ENCODE measurements at regions not wholly inside any gene's neighbourhood (a gene's known extent, or its start where the extent isn't known, plus 50 kb on each side); places are given as distances from the start of the nearest gene placed in this dataset.

GRCh38 chr2:156031121-156031520 lies 301.4 kb downstream of the NR4A2 start:
- DNase-seq (ENCODE audit: low read depth), result peak; percentile 59
- Histone ChIP-seq H3K27me3 (ENCODE audit: control insufficient read depth, insufficient read depth, low read length) (no peaks in the 10 kb centered on the region), H3K36me3 (ENCODE audit: control insufficient read depth, insufficient read depth, low read length) (no peaks in the 10 kb centered on the region), H3K4me3 (ENCODE audit: low read depth, low read length) (no peak overlapping the region)
- TF ChIP-seq, protein P1, sequence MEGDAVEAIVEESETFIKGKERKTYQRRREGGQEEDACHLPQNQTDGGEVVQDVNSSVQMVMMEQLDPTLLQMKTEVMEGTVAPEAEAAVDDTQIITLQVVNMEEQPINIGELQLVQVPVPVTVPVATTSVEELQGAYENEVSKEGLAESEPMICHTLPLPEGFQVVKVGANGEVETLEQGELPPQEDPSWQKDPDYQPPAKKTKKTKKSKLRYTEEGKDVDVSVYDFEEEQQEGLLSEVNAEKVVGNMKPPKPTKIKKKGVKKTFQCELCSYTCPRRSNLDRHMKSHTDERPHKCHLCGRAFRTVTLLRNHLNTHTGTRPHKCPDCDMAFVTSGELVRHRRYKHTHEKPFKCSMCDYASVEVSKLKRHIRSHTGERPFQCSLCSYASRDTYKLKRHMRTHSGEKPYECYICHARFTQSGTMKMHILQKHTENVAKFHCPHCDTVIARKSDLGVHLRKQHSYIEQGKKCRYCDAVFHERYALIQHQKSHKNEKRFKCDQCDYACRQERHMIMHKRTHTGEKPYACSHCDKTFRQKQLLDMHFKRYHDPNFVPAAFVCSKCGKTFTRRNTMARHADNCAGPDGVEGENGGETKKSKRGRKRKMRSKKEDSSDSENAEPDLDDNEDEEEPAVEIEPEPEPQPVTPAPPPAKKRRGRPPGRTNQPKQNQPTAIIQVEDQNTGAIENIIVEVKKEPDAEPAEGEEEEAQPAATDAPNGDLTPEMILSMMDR (IDR thresholded peaks at IDR 0.05; ENCODE audit: insufficient read depth, low read length, severe bottlenecking), result no peak
- no peak for FAIRE-seq

GRCh38 chr2:156023229-156023869 lies 309.2 kb downstream of the NR4A2 start:
- Histone ChIP-seq H3K27me3 (ENCODE audit: control insufficient read depth, insufficient read depth, low read length) (no peaks in the 10 kb centered on the region), H3K36me3 (ENCODE audit: control insufficient read depth, insufficient read depth, low read length) (no peaks in the 10 kb centered on the region), H3K4me3 (ENCODE audit: low read depth, low read length) (no peak overlapping the region)
- FAIRE-seq (no peak), DNase-seq (ENCODE audit: low read depth) (no peak)
- TF ChIP-seq, protein P1 (IDR thresholded peaks at IDR 0.05; ENCODE audit: insufficient read depth, low read length, severe bottlenecking), result no peak

GRCh38 chr2:156021146-156022040 lies 311.1 kb downstream of the NR4A2 start:
- Histone ChIP-seq H3K27me3 (ENCODE audit: control insufficient read depth, insufficient read depth, low read length) (no peaks in the 10 kb centered on the region), H3K4me3 (ENCODE audit: low read depth, low read length) (no peak overlapping the region), H3K36me3 (ENCODE audit: control insufficient read depth, insufficient read depth, low read length) (no peaks in the 10 kb centered on the region)
- peak; percentile 82 for DNase-seq (ENCODE audit: low read depth)
- TF ChIP-seq, protein P1 (IDR thresholded peaks at IDR 0.05; ENCODE audit: insufficient read depth, low read length, severe bottlenecking), result no peak
- peak; percentile 47 for FAIRE-seq

DNA sequence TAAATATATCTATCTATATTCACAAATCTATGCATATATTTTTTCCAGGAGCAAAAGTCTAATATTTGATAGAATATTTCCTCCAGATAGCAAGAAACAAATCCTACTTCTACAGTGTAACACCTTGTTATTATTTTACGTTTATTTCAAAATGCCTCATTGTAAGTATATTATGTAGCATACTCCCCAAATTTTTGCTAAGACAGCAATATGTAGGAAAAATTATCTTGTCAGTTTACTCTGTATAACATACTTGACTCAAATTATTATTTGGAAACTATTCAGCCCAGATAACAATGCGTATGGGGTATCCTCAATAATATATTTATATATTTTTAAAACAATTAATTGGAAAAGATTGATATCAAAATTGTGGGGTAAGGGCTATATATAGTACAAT lies 313.2 kb downstream of the NR4A2 start:
- TF ChIP-seq, protein P1 (IDR thresholded peaks at IDR 0.05; ENCODE audit: insufficient read depth, low read length, severe bottlenecking), result no peak
- no peak for FAIRE-seq
- DNase-seq (ENCODE audit: low read depth), result no peak
- H3K4me3 ChIP-seq (ENCODE audit: low read depth, low read length), result no peak overlapping the region
- H3K36me3 ChIP-seq (ENCODE audit: control insufficient read depth, insufficient read depth, low read length), result no peaks in the 10 kb centered on the region
- no peaks in the 10 kb centered on the region for H3K27me3 ChIP-seq (ENCODE audit: control insufficient read depth, insufficient read depth, low read length)

DNA sequence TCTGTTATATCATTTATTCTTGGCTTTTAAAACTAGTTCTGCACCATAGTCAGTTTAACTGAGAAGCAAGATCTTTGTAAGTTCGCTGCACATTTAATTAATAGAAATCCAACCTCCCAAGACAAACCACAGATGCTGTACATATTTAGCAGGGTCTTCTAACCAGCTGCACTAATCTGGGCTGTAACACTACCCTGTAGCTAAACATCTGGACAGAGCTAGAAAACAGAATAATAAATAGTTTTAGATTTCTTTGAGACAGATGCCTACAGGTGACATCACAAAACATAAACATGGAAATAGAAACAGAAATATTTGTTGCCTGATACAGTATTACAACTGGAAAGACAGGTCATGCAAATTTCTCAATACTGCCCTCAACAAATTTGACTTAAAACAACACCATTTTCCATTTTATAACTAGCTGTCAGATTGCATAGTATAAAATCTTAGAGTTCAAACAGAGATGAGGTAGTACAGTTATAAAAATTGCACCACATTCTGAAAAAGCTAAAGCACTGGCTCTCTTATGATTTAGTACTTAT lies 315.1 kb downstream of the NR4A2 start:
- Histone ChIP-seq H3K4me3 (ENCODE audit: low read depth, low read length) (no peak overlapping the region), H3K27me3 (ENCODE audit: control insufficient read depth, insufficient read depth, low read length) (no peaks in the 10 kb centered on the region), H3K36me3 (ENCODE audit: control insufficient read depth, insufficient read depth, low read length) (no peaks in the 10 kb centered on the region)
- TF ChIP-seq, protein P1 (IDR thresholded peaks at IDR 0.05; ENCODE audit: insufficient read depth, low read length, severe bottlenecking), result no peak
- FAIRE-seq (no peak), DNase-seq (ENCODE audit: low read depth) (no peak)

Measured in bronchial epithelial cell (primary cell).